K562 (cell line): ENCODE measurements at regions not wholly inside any gene's neighbourhood (a gene's known extent, or its start where the extent isn't known, plus 50 kb on each side); places are given as distances from the start of the nearest gene placed in this dataset.

ENCODE experiments used
- ATAC-seq: fragments of 200-7000 bp; cut with Tn5 transposase; 3 replicates; pipeline ENCODE4 v1.9.1; 2020; ENCODE audit warnings: moderate library complexity
- BruUV-seq: library from RNA; stranded (reverse); fragments of 400-500 nt; replicated peaks from 2 replicates; lab custom pipeline; 2021; lab: Mats Ljungman, UMichigan
- CTCF ChIA-PET: fragments of 300-600 bp; formaldehyde crosslinking; extraction: SDS; loops from one replicate; lab custom pipeline; 2021; ENCODE audit warnings: low intra/inter-chr PET ratio; lab: Yijun Ruan, JAX
- POLR2A ChIA-PET: fragments of 300-600, 350-650 bp; sonication (Branson Sonifier 250); formaldehyde crosslinking; extraction: SDS; loops from one replicate; lab custom pipeline; 2021; ENCODE audit warnings: antibody characterized with exemption, inconsistent platforms; lab: Yijun Ruan, JAX
- DNase-seq, 4 experiments: peaks; one replicate each; pipeline versions ENCODE4 v3.0.0 to v3.0.0-alpha.2; 2011 to 2018; ENCODE audit warnings: low spot score in 3 of 4, mixed read lengths in 3 of 4; ENCODE audit errors: extremely low read depth in 1 of 4
- FAIRE-seq: peaks from 2 replicates; lab custom pipeline; 2011; peaks lifted over from hg19 to GRCh38; lab: Jason Lieb, UNC
- H2AFZ ChIP-seq: 2 replicates; pipeline ENCODE4 v1.6.0; 2011; ENCODE audit warnings: low read depth, low read length, control low read depth, inconsistent platforms
- H3K27ac ChIP-seq: fragments of 200-600 bp; 3 replicates; pipeline ENCODE4 v1.8.0; 2011; ENCODE audit warnings: low read depth, mild to moderate bottlenecking, control low read depth, inconsistent platforms, low read length, moderate library complexity, mixed read lengths; ENCODE audit errors: extremely low read depth
- H3K27me3 ChIP-seq, 2 experiments: fragments of 300-600 bp in 1 of 2; 2 replicates in 1 of 2; 3 replicates in 1 of 2; pipeline versions ENCODE4 v1.6.0 to v1.8.0; 2011; ENCODE audit warnings: inconsistent platforms in 2 of 2, low read length in 2 of 2, mild to moderate bottlenecking in 1 of 2, mixed read lengths in 1 of 2, moderate library complexity in 1 of 2; ENCODE audit not compliant: control insufficient read depth in 2 of 2, insufficient read depth in 2 of 2
- H3K36me3 ChIP-seq: fragments of 300-600 bp; 3 replicates; pipeline ENCODE4 v1.8.0; 2011; ENCODE audit warnings: mild to moderate bottlenecking, low read length, inconsistent platforms; ENCODE audit not compliant: control insufficient read depth, insufficient read depth
- H3K4me1 ChIP-seq, 2 experiments: fragments of 200-600 bp in 1 of 2; replicated peaks in 1 of 2; 2 replicates in 1 of 2; 3 replicates in 1 of 2; pipeline versions ENCODE4 v1.5.1 to v1.8.0; 2011; ENCODE audit warnings: inconsistent platforms in 2 of 2, low read length in 2 of 2, mild to moderate bottlenecking in 1 of 2, mixed read lengths in 1 of 2, moderate library complexity in 1 of 2; ENCODE audit not compliant: control insufficient read depth in 2 of 2, insufficient read depth in 2 of 2
- H3K4me2 ChIP-seq: 2 replicates; pipeline ENCODE4 v1.6.1; 2011; ENCODE audit warnings: low read length, control low read depth, inconsistent platforms, mixed read lengths; ENCODE audit not compliant: insufficient read depth
- H3K4me3 ChIP-seq: fragments of 200-600 bp; sonication (generic), shearing (Covaris generic); 2 replicates; pipeline ENCODE4 v1.5.1; 2016; ENCODE audit warnings: control low read depth, inconsistent platforms
- H3K79me2 ChIP-seq: fragments of 200-600 bp; 3 replicates; pipeline ENCODE4 v1.8.0; 2011; ENCODE audit warnings: low read length, inconsistent platforms; ENCODE audit not compliant: control insufficient read depth, insufficient read depth
- H3K9ac ChIP-seq, 2 experiments: 2 replicates each; pipeline versions ENCODE4 v1.6.0 to v1.6.1; 2011; ENCODE audit warnings: low read depth in 2 of 2, low read length in 2 of 2, control low read depth in 1 of 2, inconsistent platforms in 1 of 2, mild to moderate bottlenecking in 1 of 2, mixed read lengths in 1 of 2; ENCODE audit not compliant: insufficient read depth in 1 of 2
- H3K9me1 ChIP-seq: one replicate; pipeline ENCODE4 v1.6.0; 2011; ENCODE audit warnings: inconsistent platforms, mild to moderate bottlenecking, low read length, moderate library complexity; ENCODE audit not compliant: control insufficient read depth, insufficient read depth
- H3K9me3 ChIP-seq: replicated peaks from 2 replicates; pipeline ENCODE4 v1.5.1; 2011; ENCODE audit warnings: low read depth, low read length, inconsistent platforms; ENCODE audit not compliant: control insufficient read depth, insufficient read depth
- H4K20me1 ChIP-seq: replicated peaks from 2 replicates; pipeline ENCODE4 v1.6.1; 2011; ENCODE audit warnings: low read length, inconsistent platforms, mixed read lengths; ENCODE audit not compliant: control insufficient read depth, insufficient read depth
- BRCA1 ChIP-seq, 2 experiments: fragments of 450-650 bp in 1 of 2; sonication (generic) in 1 of 2; formaldehyde crosslinking in 1 of 2; IDR thresholded peaks; 2 replicates each; pipeline versions ENCODE4 v1.5.0 to v1.6.1; 2017 to 2020; ENCODE audit warnings: mild to moderate bottlenecking in 1 of 2, missing genetic modification reagents in 1 of 2
- CREB3L1 ChIP-seq: fragments of 450-650 bp; IDR thresholded peaks from 2 replicates; pipeline ENCODE4 v1.6.1; 2014; ENCODE audit warnings: low read depth, mild to moderate bottlenecking, moderate library complexity, borderline replicate concordance
- ERF ChIP-seq: fragments of 450-650 bp; formaldehyde crosslinking; IDR thresholded peaks from 2 replicates; pipeline ENCODE4 v1.4.0; 2020; ENCODE audit warnings: mild to moderate bottlenecking, mixed read lengths
- KDM1A ChIP-seq, 2 experiments: fragments of 450-650 bp; IDR thresholded peaks; 2 replicates each; pipeline ENCODE4 v1.6.1; 2016; ENCODE audit warnings: mild to moderate bottlenecking in 2 of 2
- L3MBTL2 ChIP-seq: fragments of 450-650 bp; IDR thresholded peaks from 2 replicates; pipeline ENCODE4 v1.6.1; 2016; ENCODE audit warnings: mild to moderate bottlenecking, moderate library complexity
- MAX ChIP-seq: sonication (generic); formaldehyde crosslinking; IDR thresholded peaks from 2 replicates; pipeline ENCODE4 v1.9.0; 2022; ENCODE audit warnings: mild to moderate bottlenecking, missing genetic modification reagents
- NFIX ChIP-seq: fragments of 250-450 bp; sonication (Bioruptor Pico); IDR thresholded peaks from 2 replicates; pipeline ENCODE4 v1.4.0; 2020; ENCODE audit warnings: low read depth, mild to moderate bottlenecking, moderate library complexity
- U2AF2 ChIP-seq: fragments of 200-400 bp; formaldehyde crosslinking; optimal IDR thresholded peaks from 2 replicates; pipeline ENCODE3; 2017; ENCODE audit warnings: low read depth, mild to moderate bottlenecking, low read length
- ZBTB12 ChIP-seq: fragments of 250-450 bp; sonication (Bioruptor Pico); IDR thresholded peaks from 2 replicates; pipeline ENCODE4 v1.4.0; 2020
- ZFPM2 ChIP-seq: fragments of 250-450 bp; sonication (Bioruptor Pico); IDR thresholded peaks from 2 replicates; pipeline ENCODE4 v1.5.1; 2022; ENCODE audit warnings: mild to moderate bottlenecking
- ZNF324 ChIP-seq: fragments of 250-450 bp; sonication (Bioruptor Pico); IDR thresholded peaks from 2 replicates; pipeline ENCODE4 v1.4.0; 2020; ENCODE audit warnings: mild to moderate bottlenecking
- WGBS: fragments of 100-300 bp; shearing (Covaris generic); methylation state at CpG from one replicate; pipeline ENCODE4 v1.1.6; 2016; ENCODE audit warnings: low coverage, mixed read lengths; ENCODE audit not compliant: insufficient coverage; ENCODE audit errors: missing lambda C conversion rate; 5-methylcytosine and 5-hydroxymethylcytosine counted together
- in situ Hi-C: fragments of 300-500 bp; cut with MboI; formaldehyde crosslinking; loops from 4 replicates; pipeline ENCODE4 v1.15.0; 2018; ENCODE audit warnings: inconsistent platforms, mixed read lengths
- intact Hi-C: fragments of 100-400 bp; cut with micrococcal nuclease; formaldehyde crosslinking; loops from 2 replicates; pipeline ENCODE4 v1.14.2; 2022

- TF ChIP-seq U2AF2, result no peak
- TF ChIP-seq ERF (CRISPR knock-in tag), result no peak
- TF ChIP-seq CREB3L1, result no peak
- TF ChIP-seq KDM1A (IDR thresholded peaks at IDR 0.05), result no peak
- no peak for TF ChIP-seq ZBTB12 (CRISPR knock-in tag)
- no peak for TF ChIP-seq ZNF324 (CRISPR knock-in tag)
- no peak for TF ChIP-seq L3MBTL2
- no peak for TF ChIP-seq ZFPM2 (CRISPR knock-in tag)
- TF ChIP-seq MAX (CRISPR knock-in tag), result no peak
- no peak for TF ChIP-seq BRCA1 (IDR thresholded peaks at IDR 0.05)
- TF ChIP-seq BRCA1 (CRISPR knock-in tag; IDR thresholded peaks at IDR 0.05), result no peak
- TF ChIP-seq NFIX (CRISPR knock-in tag), result no peak
- Histone ChIP-seq H3K4me2 (no peak overlapping the region), H3K79me2 (no peaks in the 10 kb centered on the region), H3K4me3 (no peak overlapping the region), H3K36me3 (no peaks in the 10 kb centered on the region), H3K27ac (no peak overlapping the region), H3K9ac (no peak overlapping the region), H3K4me1 (no peaks in the 10 kb centered on the region), H2AFZ (no peak overlapping the region), H3K27me3 (peaks cover 32 to 38% of the 10 kb centered on the region in 2 experiments), H3K9me3 (no peaks in the 10 kb centered on the region; the same call in 1 of the 2 replicates), H4K20me1 (no peaks in the 10 kb centered on the region), H3K9me1 (no peaks in the 10 kb centered on the region)
- ATAC-seq (no peak), FAIRE-seq (no peak), DNase-seq (no peak)
- in situ Hi-C loops, result no loop called here
- intact Hi-C loops, result no loop called here
- CTCF ChIA-PET, result no interaction called here
- no TSS peak for BruUV-seq
- POLR2A ChIA-PET, result no interaction called here
- 0% methylated on average over 4 of the region's 4 CpGs for WGBS
Measured at GRCh38 chr21:34284666-34285065, 79.1 kb upstream of the KCNE2 start.
